Panc1 (cell line): ENCODE measurements at regions not wholly inside any gene's neighbourhood (a gene's known extent, or its start where the extent isn't known, plus 50 kb on each side); places are given as distances from the start of the nearest gene placed in this dataset.

ENCODE experiments used
- CTCF ChIP-seq: fragments of 450-650 bp; IDR thresholded peaks from 2 replicates; pipeline ENCODE4 v1.5.1; 2017; ENCODE audit warnings: mild to moderate bottlenecking
- TCF7L2 ChIP-seq: IDR thresholded peaks from 2 replicates; pipeline ENCODE4 v1.6.1; 2011; ENCODE audit warnings: mild to moderate bottlenecking, low read depth, low read length, inconsistent platforms

- TF ChIP-seq CTCF (no peak), TCF7L2 (no peak)
Observed at GRCh38 chr18:1593091-1593490, 688.4 kb downstream of the ADCYAP1 start.
